CD4-positive, alpha-beta T cell (primary cell): ENCODE measurements at regions not wholly inside any gene's neighbourhood (a gene's known extent, or its start where the extent isn't known, plus 50 kb on each side); places are given as distances from the start of the nearest gene placed in this dataset.

Experiments
- ATAC-seq: fragments of 200-7000 bp; cut with Tn5 transposase; one replicate; pipeline ENCODE4 v1.10.0; 2022; ENCODE audit warnings: mild to moderate bottlenecking; ENCODE audit not compliant: poor library complexity
- CTCF ChIA-PET: fragments of 350-600 bp; sonication (Branson Sonifier 250); formaldehyde crosslinking; loops from one replicate; lab custom pipeline; 2021; ENCODE audit warnings: antibody characterized with exemption, inconsistent platforms; lab: Charles Lee
- POLR2A ChIA-PET: fragments of 350-600 bp; sonication (Branson Sonifier 250); formaldehyde crosslinking; loops from one replicate; lab custom pipeline; 2021; ENCODE audit warnings: antibody characterized with exemption, inconsistent platforms; lab: Charles Lee
- DNase-seq, 14 experiments: peaks; one replicate each; pipeline ENCODE4 v3.0.0-alpha.2; 2013 to 2020; ENCODE audit warnings: mixed read lengths in 2 of 14
- H3K27ac ChIP-seq, 2 donors: one replicate each; pipeline versions ENCODE4 v1.5.1 to v1.7.0; 2013; ENCODE audit warnings: low read length in 2 of 2, low read depth in 1 of 2, mild to moderate bottlenecking in 1 of 2
- H3K27me3 ChIP-seq, 2 experiments: 1 replicate in 1 of 2; 2 replicates in 1 of 2; pipeline versions ENCODE4 v1.6.1 to v1.7.0; 2013; ENCODE audit warnings: low read length in 2 of 2, control low read depth in 1 of 2, mild to moderate bottlenecking in 1 of 2, moderate library complexity in 1 of 2; ENCODE audit not compliant: insufficient read depth in 2 of 2, control insufficient read depth in 1 of 2
- H3K36me3 ChIP-seq: one replicate; pipeline ENCODE4 v1.6.1; 2013; ENCODE audit warnings: low read length, control low read depth; ENCODE audit not compliant: insufficient read depth
- H3K4me1 ChIP-seq: one replicate; pipeline ENCODE4 v1.6.1; 2013; ENCODE audit warnings: low read length, control low read depth; ENCODE audit not compliant: insufficient read depth
- H3K4me3 ChIP-seq: one replicate; pipeline ENCODE4 v1.5.1; 2013; ENCODE audit warnings: mild to moderate bottlenecking, low read length, moderate library complexity
- H3K9me3 ChIP-seq, 2 experiments: 1 replicate in 1 of 2; 2 replicates in 1 of 2; pipeline versions ENCODE4 v1.6.1 to v1.7.0; 2013; ENCODE audit warnings: low read length in 2 of 2, mild to moderate bottlenecking in 2 of 2, control low read depth in 1 of 2, moderate library complexity in 1 of 2; ENCODE audit not compliant: control insufficient read depth in 1 of 2, insufficient read depth in 1 of 2
- H3K27ac Mint-ChIP-seq: one replicate; pipeline ENCODE4 v1.8.0; 2020; ENCODE audit warnings: mixed read lengths
- H3K27me3 Mint-ChIP-seq: one replicate; pipeline ENCODE4 v1.8.0; 2021; ENCODE audit warnings: mixed read lengths
- H3K36me3 Mint-ChIP-seq: one replicate; pipeline ENCODE4 v1.8.0; 2021; ENCODE audit warnings: low read depth, mixed read lengths
- H3K4me1 Mint-ChIP-seq: one replicate; pipeline ENCODE4 v1.8.0; 2021; ENCODE audit warnings: low read depth, mixed read lengths
- H3K4me3 Mint-ChIP-seq: one replicate; pipeline ENCODE4 v1.8.0; 2020; ENCODE audit warnings: mild to moderate bottlenecking, mixed read lengths
- H3K9me3 Mint-ChIP-seq: one replicate; pipeline ENCODE4 v1.8.0; 2020; ENCODE audit warnings: mixed read lengths
- CTCF ChIP-seq: fragments of 200-600 bp; IDR thresholded peaks from one replicate; pipeline ENCODE4 v1.8.0; 2022; ENCODE audit warnings: antibody characterized with exemption, mild to moderate bottlenecking
- intact Hi-C, 2 experiments: fragments of 100-400 bp; cut with DNase I in 1 of 2; cut with micrococcal nuclease in 1 of 2; formaldehyde crosslinking; loops; one replicate each; pipeline versions ENCODE4 v1.15.1 to v1.9.0; 2023 to 2025; cut with DNase I, micrococcal nuclease

- H3K27me3 ChIP-seq, result no peaks in the 10 kb centered on the region
- Mint-ChIP-seq H3K27ac (no peak overlapping the region), H3K4me1 (no peaks in the 10 kb centered on the region), H3K4me3 (no peak overlapping the region), H3K36me3 (no peaks in the 10 kb centered on the region), H3K9me3 (peaks cover 5% of the 10 kb centered on the region), H3K27me3 (no peaks in the 10 kb centered on the region)
- H3K9me3 ChIP-seq, result no peaks in the 10 kb centered on the region
- no peaks in the 10 kb centered on the region for H3K36me3 ChIP-seq
- no peak overlapping the region for H3K4me3 ChIP-seq
- ChIA-PET POLR2A (no interaction called here), CTCF (no interaction called here)
- no peak for ATAC-seq
- intact Hi-C loops, result no loop called here
- H3K4me1 ChIP-seq, result no peaks in the 10 kb centered on the region
- H3K27ac ChIP-seq, result no peak overlapping the region
- TF ChIP-seq CTCF, result no peak
- no peak for DNase-seq
Observed at GRCh38 chr2:41546031-41546430, 501.8 kb upstream of the PKDCC start.

GRCh38 chr2:41568648-41569047 lies 479.2 kb upstream of the PKDCC start:
- Mint-ChIP-seq H3K9me3 (no peaks in the 10 kb centered on the region), H3K27ac (no peak overlapping the region), H3K36me3 (no peaks in the 10 kb centered on the region), H3K4me1 (no peaks in the 10 kb centered on the region), H3K4me3 (no peak overlapping the region), H3K27me3 (no peaks in the 10 kb centered on the region)
- H3K4me3 ChIP-seq, result no peak overlapping the region
- intact Hi-C loops, result no loop called here
- H3K9me3 ChIP-seq, result no peaks in the 10 kb centered on the region
- DNase-seq (no peak), ATAC-seq (no peak)
- ChIA-PET POLR2A (no interaction called here), CTCF (no interaction called here)
- no peak for TF ChIP-seq CTCF
- no peaks in the 10 kb centered on the region for H3K4me1 ChIP-seq
- no peaks in the 10 kb centered on the region for H3K27me3 ChIP-seq
- no peak overlapping the region for H3K27ac ChIP-seq
- no peaks in the 10 kb centered on the region for H3K36me3 ChIP-seq

GRCh38 chr2:41572154-41572553 lies 475.7 kb upstream of the PKDCC start:
- ATAC-seq (no peak), DNase-seq (no peak)
- Mint-ChIP-seq H3K27me3 (no peaks in the 10 kb centered on the region), H3K9me3 (no peaks in the 10 kb centered on the region), H3K4me1 (no peaks in the 10 kb centered on the region), H3K4me3 (no peak overlapping the region), H3K36me3 (no peaks in the 10 kb centered on the region), H3K27ac (no peak overlapping the region)
- no peak overlapping the region for H3K4me3 ChIP-seq
- H3K4me1 ChIP-seq, result no peaks in the 10 kb centered on the region
- H3K9me3 ChIP-seq, result no peaks in the 10 kb centered on the region
- intact Hi-C loops, result no loop called here
- CTCF ChIA-PET, result no interaction called here
- no peak overlapping the region for H3K27ac ChIP-seq
- H3K27me3 ChIP-seq, result no peaks in the 10 kb centered on the region
- H3K36me3 ChIP-seq, result no peaks in the 10 kb centered on the region
- POLR2A ChIA-PET, result no interaction called here
- TF ChIP-seq CTCF, result no peak
